ENCODE measurements at regions not wholly inside any gene's neighbourhood (a gene's known extent, or its start where the extent isn't known, plus 50 kb on each side); places are given as distances from the start of the nearest gene placed in this dataset.

DNA sequence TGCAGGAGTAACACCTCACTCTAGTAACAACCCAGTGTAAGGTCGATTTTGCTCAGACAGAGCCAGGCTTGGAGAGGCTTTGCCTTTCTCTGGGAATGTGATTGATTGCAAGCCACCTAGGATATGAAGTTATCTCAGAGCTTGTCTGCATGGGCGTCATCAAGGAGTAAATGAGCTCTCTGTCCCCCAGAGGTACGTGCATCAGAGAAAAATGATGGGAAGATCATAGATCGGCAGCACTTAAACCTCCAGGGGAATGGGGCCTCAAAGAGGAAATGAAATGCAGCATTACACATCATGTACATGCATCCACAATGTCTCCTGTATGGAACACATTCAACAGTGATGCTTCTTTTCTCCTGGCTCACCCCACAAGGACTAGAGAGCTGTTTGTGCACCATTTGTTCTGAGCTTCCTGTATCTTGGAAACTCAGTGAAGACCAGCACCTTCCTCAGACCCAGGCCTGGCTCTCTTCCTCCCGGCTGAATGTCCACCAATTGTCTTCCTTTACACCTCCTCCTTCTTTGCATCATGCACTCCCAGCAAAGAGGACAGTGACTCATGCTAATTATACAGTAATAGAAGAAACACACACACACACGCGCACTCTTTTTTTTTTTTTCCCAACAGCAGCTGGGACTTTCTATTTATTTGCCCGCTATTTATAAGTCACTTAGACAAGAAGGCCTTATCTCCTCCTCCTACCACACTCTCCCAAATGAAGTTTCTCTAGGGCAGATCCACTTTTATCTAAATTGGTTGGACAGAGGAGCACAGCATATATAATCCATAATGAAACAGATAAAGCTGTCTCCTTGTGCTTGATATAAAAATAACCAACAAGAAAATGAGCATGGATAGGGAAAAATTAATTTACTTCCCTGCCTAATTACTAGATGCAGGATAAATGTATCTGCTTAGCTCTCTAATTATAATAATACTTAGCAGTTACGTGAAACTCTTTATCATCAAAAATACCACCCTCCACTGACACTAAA lies 990.7 kb downstream of the CCSER2 start:
- no peak overlapping the region for H3K4me3 ChIP-seq (ENCODE audit: low read depth in 1 of 5, low read length in 5 of 5)
- peaks cover 0 to 3% (median 0%) of the 10 kb centered on the region in 5 donors for H3K9me3 ChIP-seq (ENCODE audit: control insufficient read depth in 5 of 5, low read length in 5 of 5)
- no peak overlapping the region for H3K9ac ChIP-seq (ENCODE audit: low read length in 5 of 5)
- H3K27me3 ChIP-seq (ENCODE audit: control insufficient read depth in 5 of 5, insufficient read depth in 4 of 5, low read length in 5 of 5): no peaks in the 10 kb centered on the region
- H3K4me1 ChIP-seq (ENCODE audit: control insufficient read depth in 5 of 5, insufficient read depth in 5 of 5, low read length in 5 of 5): no peaks in the 10 kb centered on the region
- no peak overlapping the region for H3K27ac ChIP-seq (ENCODE audit: low read depth, low read length)
- H3K36me3 ChIP-seq (ENCODE audit: control insufficient read depth in 5 of 5, insufficient read depth in 5 of 5, low read length in 5 of 5): no peaks in the 10 kb centered on the region

DNA sequence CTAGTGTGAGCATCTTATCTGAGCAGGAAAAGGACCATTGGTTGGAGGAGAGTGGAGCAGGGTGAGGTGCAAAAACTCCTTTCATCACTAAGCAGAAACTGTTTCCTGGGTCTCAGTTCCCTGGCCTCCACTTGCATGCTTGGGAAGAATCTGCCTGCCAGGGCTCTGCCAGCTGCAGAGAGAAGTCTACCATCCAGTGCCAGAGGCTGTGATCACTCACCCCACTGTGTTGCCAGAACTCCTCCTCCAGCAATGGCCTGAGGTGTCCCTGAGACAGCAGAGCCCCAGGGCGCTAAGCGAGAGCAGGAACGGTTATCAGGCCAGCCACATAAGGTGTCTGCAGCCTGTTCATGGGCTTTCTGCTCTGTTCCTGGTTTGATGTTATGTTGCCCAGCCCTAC lies 991.4 kb downstream of the CCSER2 start:
- Histone ChIP-seq H3K9ac (ENCODE audit: low read length in 5 of 5) (no peak overlapping the region), H3K4me1 (ENCODE audit: control insufficient read depth in 5 of 5, insufficient read depth in 5 of 5, low read length in 5 of 5) (no peaks in the 10 kb centered on the region), H3K36me3 (ENCODE audit: control insufficient read depth in 5 of 5, insufficient read depth in 5 of 5, low read length in 5 of 5) (no peaks in the 10 kb centered on the region), H3K9me3 (ENCODE audit: control insufficient read depth in 5 of 5, low read length in 5 of 5) (peaks cover 0 to 3% (median 0%) of the 10 kb centered on the region in 5 donors), H3K4me3 (ENCODE audit: low read depth in 1 of 5, low read length in 5 of 5) (no peak overlapping the region), H3K27ac (ENCODE audit: low read depth, low read length) (no peak overlapping the region), H3K27me3 (ENCODE audit: control insufficient read depth in 5 of 5, insufficient read depth in 4 of 5, low read length in 5 of 5) (no peaks in the 10 kb centered on the region)

DNA sequence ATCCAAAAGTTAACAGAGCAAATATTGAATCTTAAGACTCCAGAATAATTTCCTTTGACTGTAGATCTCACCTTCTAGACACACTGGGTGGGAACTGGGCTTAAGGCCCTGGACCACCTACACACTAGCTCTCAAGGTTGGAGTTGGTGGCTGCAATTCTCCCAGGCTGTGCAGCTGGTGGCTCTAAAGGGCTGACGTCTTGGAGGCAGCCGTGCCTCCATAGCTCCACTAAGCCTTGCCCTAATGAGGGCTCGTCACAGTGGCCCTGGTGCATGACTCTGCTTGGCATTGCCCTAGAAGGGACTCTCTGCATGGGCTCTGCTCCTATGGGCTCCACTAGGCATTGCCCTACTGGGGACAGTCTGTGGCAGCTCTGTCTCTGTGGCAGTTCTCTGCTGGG lies 1005.2 kb downstream of the CCSER2 start:
- H3K27me3 ChIP-seq (ENCODE audit: control insufficient read depth in 5 of 5, insufficient read depth in 4 of 5, low read length in 5 of 5): no peaks in the 10 kb centered on the region
- H3K9ac ChIP-seq (ENCODE audit: low read length in 5 of 5): no peak overlapping the region
- no peaks in the 10 kb centered on the region for H3K4me1 ChIP-seq (ENCODE audit: control insufficient read depth in 5 of 5, insufficient read depth in 5 of 5, low read length in 5 of 5)
- no peaks in the 10 kb centered on the region for H3K36me3 ChIP-seq (ENCODE audit: control insufficient read depth in 5 of 5, insufficient read depth in 5 of 5, low read length in 5 of 5)
- H3K27ac ChIP-seq (ENCODE audit: low read depth, low read length): no peak overlapping the region
- peaks cover 0 to 16% (median 4%) of the 10 kb centered on the region in 5 donors for H3K9me3 ChIP-seq (ENCODE audit: control insufficient read depth in 5 of 5, low read length in 5 of 5)
- no peak overlapping the region for H3K4me3 ChIP-seq (ENCODE audit: low read depth in 1 of 5, low read length in 5 of 5)

DNA sequence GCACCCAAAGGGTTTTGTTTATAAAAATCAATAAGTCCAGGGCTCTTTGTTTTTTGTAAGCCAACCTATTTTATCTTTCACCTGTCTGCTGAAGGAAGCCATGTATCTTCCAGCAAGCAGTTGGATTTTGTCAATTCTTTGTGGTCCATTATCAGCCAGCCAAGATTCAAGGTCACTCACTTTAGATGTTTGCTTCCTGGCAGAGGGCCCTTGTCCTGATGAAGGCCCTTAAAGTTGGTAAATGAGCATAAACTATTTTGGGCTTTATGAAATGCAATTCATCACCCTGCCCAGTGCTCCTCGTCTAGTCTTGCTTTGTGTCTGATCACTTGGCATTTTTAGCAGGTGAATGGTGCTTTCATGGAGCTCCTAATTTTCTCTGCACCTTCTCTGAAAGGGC lies 1004.2 kb downstream of the GRID1 start:
- no peaks in the 10 kb centered on the region for H3K9me3 ChIP-seq (ENCODE audit: control insufficient read depth in 5 of 5, low read length in 5 of 5)
- no peaks in the 10 kb centered on the region for H3K36me3 ChIP-seq (ENCODE audit: control insufficient read depth in 5 of 5, insufficient read depth in 5 of 5, low read length in 5 of 5)
- no peak overlapping the region for H3K9ac ChIP-seq (ENCODE audit: low read length in 5 of 5)
- no peak overlapping the region for H3K4me3 ChIP-seq (ENCODE audit: low read depth in 1 of 5, low read length in 5 of 5)
- H3K27ac ChIP-seq (ENCODE audit: low read depth, low read length): no peak overlapping the region
- no peaks in the 10 kb centered on the region for H3K27me3 ChIP-seq (ENCODE audit: control insufficient read depth in 5 of 5, insufficient read depth in 4 of 5, low read length in 5 of 5)
- no peaks in the 10 kb centered on the region for H3K4me1 ChIP-seq (ENCODE audit: control insufficient read depth in 5 of 5, insufficient read depth in 5 of 5, low read length in 5 of 5)

DNA sequence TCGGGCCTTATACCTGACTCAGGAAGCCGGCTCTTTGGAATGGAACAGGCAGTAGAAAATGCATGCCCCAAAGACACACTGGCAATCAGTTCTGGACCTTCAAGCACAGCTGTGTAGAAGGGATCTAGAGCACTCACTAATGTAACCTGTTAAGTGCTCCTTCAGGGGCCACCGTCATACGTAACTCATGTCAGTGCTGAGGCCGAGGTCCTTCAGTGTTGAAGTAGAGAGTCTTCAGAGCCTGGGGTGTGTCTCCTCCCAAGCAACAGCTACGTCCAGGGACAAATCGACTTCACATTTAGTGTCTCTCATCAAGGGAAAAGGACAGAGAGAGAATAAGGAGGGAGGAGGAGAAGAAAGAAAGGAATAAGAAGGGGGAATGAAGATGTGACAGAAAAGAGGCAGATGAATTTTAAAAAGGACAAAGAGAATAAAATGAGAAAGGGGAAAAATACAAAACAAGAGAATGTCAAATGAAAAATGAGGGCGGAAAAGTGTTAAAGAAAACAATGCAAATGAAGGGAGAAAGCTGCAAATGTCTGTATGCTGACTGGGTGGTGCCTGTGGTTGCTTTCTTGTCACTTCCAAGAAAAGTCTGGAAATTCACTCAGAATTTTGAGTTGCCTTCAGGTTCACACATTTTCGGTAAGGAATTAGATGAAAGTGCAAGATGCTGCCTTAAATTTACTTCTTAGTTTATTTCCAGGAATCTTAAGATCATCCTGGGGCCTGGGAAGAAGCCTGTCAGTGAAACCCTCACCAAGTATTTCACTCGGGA lies 989.4 kb downstream of the GRID1 start:
- Histone ChIP-seq H3K36me3 (ENCODE audit: control insufficient read depth in 5 of 5, insufficient read depth in 5 of 5, low read length in 5 of 5) (no peaks in the 10 kb centered on the region), H3K27me3 (ENCODE audit: control insufficient read depth in 5 of 5, insufficient read depth in 4 of 5, low read length in 5 of 5) (peaks cover 0 to 2% (median 0%) of the 10 kb centered on the region in 5 donors), H3K9ac (ENCODE audit: low read length in 5 of 5) (no peak overlapping the region), H3K4me1 (ENCODE audit: control insufficient read depth in 5 of 5, insufficient read depth in 5 of 5, low read length in 5 of 5) (no peaks in the 10 kb centered on the region), H3K4me3 (ENCODE audit: low read depth in 1 of 5, low read length in 5 of 5) (no peak overlapping the region), H3K27ac (ENCODE audit: low read depth, low read length) (no peak overlapping the region), H3K9me3 (ENCODE audit: control insufficient read depth in 5 of 5, low read length in 5 of 5) (peaks cover 0 to 7% (median 0%) of the 10 kb centered on the region in 5 donors)

DNA sequence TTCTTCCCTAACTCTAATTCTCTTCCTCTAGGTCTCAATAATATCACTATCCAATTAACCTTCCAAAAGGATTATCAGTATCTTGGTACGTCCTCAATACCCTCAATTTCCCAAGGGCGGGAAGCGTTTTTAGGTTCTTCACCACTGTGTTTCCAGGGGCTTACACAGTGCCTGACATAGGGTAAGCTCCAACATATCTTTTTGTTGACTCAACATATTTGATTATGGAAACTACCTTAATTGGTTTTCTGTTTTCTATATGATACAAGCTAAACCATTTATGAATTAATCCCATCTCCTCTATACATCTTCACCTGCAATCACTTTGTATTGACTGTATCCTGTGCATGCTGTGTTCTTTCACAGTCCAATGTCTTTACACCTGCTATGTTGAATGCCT lies 987.3 kb downstream of the GRID1 start:
- Histone ChIP-seq H3K27me3 (ENCODE audit: control insufficient read depth in 5 of 5, insufficient read depth in 4 of 5, low read length in 5 of 5) (no peaks in the 10 kb centered on the region), H3K4me3 (ENCODE audit: low read depth in 1 of 5, low read length in 5 of 5) (no peak overlapping the region), H3K4me1 (ENCODE audit: control insufficient read depth in 5 of 5, insufficient read depth in 5 of 5, low read length in 5 of 5) (no peaks in the 10 kb centered on the region), H3K9ac (ENCODE audit: low read length in 5 of 5) (no peak overlapping the region), H3K27ac (ENCODE audit: low read depth, low read length) (no peak overlapping the region), H3K36me3 (ENCODE audit: control insufficient read depth in 5 of 5, insufficient read depth in 5 of 5, low read length in 5 of 5) (no peaks in the 10 kb centered on the region), H3K9me3 (ENCODE audit: control insufficient read depth in 5 of 5, low read length in 5 of 5) (peaks cover 0 to 6% (median 0%) of the 10 kb centered on the region in 5 donors)

DNA sequence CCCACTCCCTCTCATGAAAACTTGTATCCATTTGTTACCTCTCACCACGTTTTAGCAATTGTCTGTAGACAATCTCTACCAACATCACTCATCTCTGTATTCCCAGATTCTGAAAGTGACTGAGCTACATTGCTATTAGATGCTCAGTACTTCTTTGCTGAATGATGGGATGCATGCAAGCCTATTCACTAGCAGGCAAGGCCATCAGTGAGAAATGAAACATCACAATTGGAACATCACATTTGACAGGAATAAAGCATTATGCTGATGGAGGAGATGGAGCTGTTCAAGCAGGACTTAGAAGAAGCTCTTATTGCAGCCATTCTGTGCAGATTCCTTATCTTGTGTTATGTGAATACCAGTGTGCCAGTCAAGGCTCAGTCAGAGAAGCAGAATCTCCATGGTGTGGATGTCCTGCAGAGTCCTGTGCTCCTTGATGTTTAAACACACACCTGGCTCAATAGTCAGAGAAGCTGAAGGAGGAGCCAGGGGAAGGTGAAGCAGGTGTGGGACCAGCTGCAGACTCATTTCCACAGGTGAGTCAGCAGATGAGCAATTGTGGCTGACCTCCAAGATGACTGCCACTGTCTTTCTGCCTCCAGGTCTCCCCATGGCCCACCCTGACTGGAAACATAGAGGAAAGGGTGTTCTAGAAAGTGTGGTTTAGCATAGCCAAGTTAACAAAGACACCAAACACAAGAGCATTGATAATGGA lies 965.5 kb downstream of the GRID1 start:
- Histone ChIP-seq H3K9ac (ENCODE audit: low read length in 5 of 5) (no peak overlapping the region), H3K27ac (ENCODE audit: low read depth, low read length) (no peak overlapping the region), H3K27me3 (ENCODE audit: control insufficient read depth in 5 of 5, insufficient read depth in 4 of 5, low read length in 5 of 5) (no peaks in the 10 kb centered on the region), H3K4me1 (ENCODE audit: control insufficient read depth in 5 of 5, insufficient read depth in 5 of 5, low read length in 5 of 5) (no peaks in the 10 kb centered on the region), H3K36me3 (ENCODE audit: control insufficient read depth in 5 of 5, insufficient read depth in 5 of 5, low read length in 5 of 5) (no peaks in the 10 kb centered on the region), H3K9me3 (ENCODE audit: control insufficient read depth in 5 of 5, low read length in 5 of 5) (peaks cover 0 to 3% (median 0%) of the 10 kb centered on the region in 5 donors), H3K4me3 (ENCODE audit: low read depth in 1 of 5, low read length in 5 of 5) (no peak overlapping the region)

DNA sequence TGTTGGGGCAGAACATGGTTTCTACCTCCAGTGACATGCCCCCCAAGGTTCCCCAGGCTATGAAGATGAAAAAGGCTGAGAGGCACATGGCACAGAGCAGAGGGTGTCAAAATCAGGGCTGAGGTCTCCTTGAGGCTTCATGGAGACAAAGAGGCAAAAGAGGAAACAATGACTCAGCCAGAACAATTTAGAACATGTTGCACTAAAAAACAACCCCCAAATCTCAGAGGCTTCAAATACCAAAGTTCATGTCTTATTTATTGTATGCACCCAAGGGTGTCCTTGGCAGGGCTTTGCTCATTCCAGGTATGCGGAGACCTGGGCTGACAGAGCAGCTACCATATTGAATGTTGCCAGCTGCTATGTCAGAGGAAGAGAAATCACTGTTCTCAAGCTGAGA lies 964.1 kb downstream of the GRID1 start:
- Histone ChIP-seq H3K4me3 (ENCODE audit: low read depth in 1 of 5, low read length in 5 of 5) (no peak overlapping the region), H3K27me3 (ENCODE audit: control insufficient read depth in 5 of 5, insufficient read depth in 4 of 5, low read length in 5 of 5) (no peaks in the 10 kb centered on the region), H3K27ac (ENCODE audit: low read depth, low read length) (no peak overlapping the region), H3K9ac (ENCODE audit: low read length in 5 of 5) (no peak overlapping the region), H3K4me1 (ENCODE audit: control insufficient read depth in 5 of 5, insufficient read depth in 5 of 5, low read length in 5 of 5) (no peaks in the 10 kb centered on the region), H3K36me3 (ENCODE audit: control insufficient read depth in 5 of 5, insufficient read depth in 5 of 5, low read length in 5 of 5) (no peaks in the 10 kb centered on the region), H3K9me3 (ENCODE audit: control insufficient read depth in 5 of 5, low read length in 5 of 5) (peaks cover 0 to 3% (median 0%) of the 10 kb centered on the region in 5 donors)

DNA sequence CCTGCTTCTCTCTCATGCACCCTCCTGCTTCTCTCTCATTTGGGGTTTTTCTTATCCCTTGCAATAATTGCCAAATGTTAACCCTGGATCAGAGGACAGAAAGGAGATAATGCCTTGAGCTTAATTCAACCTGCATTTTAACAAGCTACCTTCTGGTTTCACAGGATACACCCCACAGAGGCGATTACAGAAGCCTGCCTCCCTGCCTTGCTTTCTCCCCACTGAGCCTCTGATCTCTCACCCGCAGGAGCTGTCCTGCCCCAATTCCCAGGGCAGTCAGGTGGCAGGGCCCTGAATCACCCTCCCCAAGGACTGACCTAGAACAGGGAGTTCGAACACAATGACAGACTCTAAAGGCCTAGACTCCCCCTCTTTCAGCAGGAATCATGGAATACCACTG lies 959.5 kb downstream of the GRID1 start:
- H3K27me3 ChIP-seq (ENCODE audit: control insufficient read depth in 5 of 5, insufficient read depth in 4 of 5, low read length in 5 of 5): no peaks in the 10 kb centered on the region
- no peaks in the 10 kb centered on the region for H3K36me3 ChIP-seq (ENCODE audit: control insufficient read depth in 5 of 5, insufficient read depth in 5 of 5, low read length in 5 of 5)
- no peak overlapping the region for H3K4me3 ChIP-seq (ENCODE audit: low read depth in 1 of 5, low read length in 5 of 5)
- H3K9ac ChIP-seq (ENCODE audit: low read length in 5 of 5): no peak overlapping the region
- H3K9me3 ChIP-seq (ENCODE audit: control insufficient read depth in 5 of 5, low read length in 5 of 5): peaks cover 0 to 13% (median 0%) of the 10 kb centered on the region in 5 donors
- H3K4me1 ChIP-seq (ENCODE audit: control insufficient read depth in 5 of 5, insufficient read depth in 5 of 5, low read length in 5 of 5): no peaks in the 10 kb centered on the region
- H3K27ac ChIP-seq (ENCODE audit: low read depth, low read length): no peak overlapping the region

Measured in subcutaneous abdominal adipose tissue (tissue), 5 donors.